HG03520 (cell line): ENCODE measurements at regions not wholly inside any gene's neighbourhood (a gene's known extent, or its start where the extent isn't known, plus 50 kb on each side); places are given as distances from the start of the nearest gene placed in this dataset.

Experiments used
- ATAC-seq: cut with Tn5 transposase; IDR thresholded peaks from one replicate; pipeline ENCODE4 v1.9.1; 2021; ENCODE audit warnings: mild to moderate bottlenecking, moderate library complexity; ENCODE audit not compliant: unreplicated experiment

- ATAC-seq, result no peak
Measured at GRCh38 chr5:161042443-161042842, 190.4 kb upstream of the ATP10B start.

GRCh38 chr5:161040818-161041217 lies 188.8 kb upstream of the ATP10B start:
- no peak for ATAC-seq

GRCh38 chr5:161036296-161036695 lies 184.3 kb upstream of the ATP10B start:
- ATAC-seq, result no peak

DNA sequence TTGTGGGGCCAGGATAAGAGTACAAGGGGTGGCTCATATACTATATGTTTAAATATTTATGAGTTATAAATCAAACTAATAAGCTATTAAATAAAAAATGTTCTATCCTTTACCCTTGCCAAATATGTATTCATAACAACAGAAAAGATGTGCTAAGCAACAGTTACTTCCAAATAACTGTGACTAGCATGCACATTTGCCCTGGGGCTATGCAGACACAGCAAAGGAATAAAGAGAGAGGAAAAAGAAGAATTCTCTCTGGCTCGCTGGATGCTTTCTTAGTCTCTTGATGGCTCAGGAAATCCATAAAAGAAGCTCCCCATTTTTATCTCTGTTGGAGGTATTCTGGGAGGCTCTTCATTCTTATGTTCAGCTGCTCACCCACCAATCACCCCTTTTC lies 182.4 kb upstream of the ATP10B start:
- no peak for ATAC-seq

GRCh38 chr5:161030229-161030628 lies 178.2 kb upstream of the ATP10B start:
- ATAC-seq, result no peak

DNA sequence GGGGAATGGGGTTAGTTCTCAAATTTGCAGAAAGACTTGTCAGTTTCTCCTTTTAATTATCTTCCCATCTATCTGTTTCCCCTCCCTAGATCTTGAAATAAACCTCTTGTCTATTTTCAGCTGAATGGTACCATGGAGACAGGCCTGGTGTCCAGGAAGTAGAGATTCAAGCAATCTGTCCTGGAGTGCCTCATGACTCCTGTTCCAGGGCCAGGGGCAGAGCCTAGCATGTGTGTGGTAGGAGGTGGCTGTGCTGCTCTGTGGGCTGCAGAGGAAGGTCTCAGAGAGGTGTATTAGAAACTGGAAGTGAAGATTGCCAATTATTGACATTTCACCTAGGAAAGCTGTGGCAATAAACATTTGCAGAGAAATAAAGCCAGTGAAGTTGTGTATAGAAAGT lies 175.8 kb upstream of the ATP10B start:
- ATAC-seq, result no peak

DNA sequence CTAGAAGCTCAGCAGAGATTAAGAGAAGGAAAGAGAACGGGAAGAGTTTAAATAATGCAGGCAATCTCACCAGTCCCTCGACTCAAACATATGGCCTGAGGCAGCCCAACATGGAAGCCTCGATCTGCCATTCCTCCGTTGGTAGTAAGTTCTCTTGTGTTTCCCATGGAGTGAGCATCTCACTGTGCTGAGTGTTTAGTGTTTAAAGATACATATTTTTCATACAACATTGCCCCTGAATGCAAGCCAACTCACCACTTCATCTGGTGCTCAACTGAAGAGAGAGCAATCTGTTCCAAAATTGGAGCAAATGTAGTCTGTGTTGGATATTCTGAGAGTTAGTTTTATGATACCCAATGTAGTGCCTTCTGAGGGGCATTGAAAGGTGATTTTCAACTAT lies 171.5 kb upstream of the ATP10B start:
- no peak for ATAC-seq

DNA sequence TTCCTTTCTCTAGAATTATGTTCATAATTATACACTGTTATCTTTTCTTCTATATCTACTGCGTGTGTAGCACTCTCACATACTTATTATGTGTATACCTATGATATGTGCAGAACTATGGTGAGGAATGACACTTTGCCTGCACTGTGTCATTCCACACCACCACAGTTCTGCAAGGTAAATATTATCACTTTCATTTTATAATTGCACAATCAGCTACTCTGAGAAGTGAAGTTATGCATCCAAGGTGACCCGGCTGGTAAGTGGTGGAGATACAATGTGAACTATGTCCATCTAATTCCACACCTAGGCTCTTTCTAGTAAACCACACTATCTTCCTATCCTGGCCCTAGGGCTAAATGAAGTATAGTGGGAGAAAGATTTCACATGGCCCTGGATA lies 170.1 kb upstream of the ATP10B start:
- ATAC-seq, result no peak

GRCh38 chr5:161009817-161010216 lies 157.8 kb upstream of the ATP10B start:
- ATAC-seq, result no peak

- ATAC-seq, result no peak
Measured at GRCh38 chr5:161009194-161009593, 157.2 kb upstream of the ATP10B start.

- no peak for ATAC-seq
Measured at GRCh38 chr5:161007879-161008278, 155.9 kb upstream of the ATP10B start.

DNA sequence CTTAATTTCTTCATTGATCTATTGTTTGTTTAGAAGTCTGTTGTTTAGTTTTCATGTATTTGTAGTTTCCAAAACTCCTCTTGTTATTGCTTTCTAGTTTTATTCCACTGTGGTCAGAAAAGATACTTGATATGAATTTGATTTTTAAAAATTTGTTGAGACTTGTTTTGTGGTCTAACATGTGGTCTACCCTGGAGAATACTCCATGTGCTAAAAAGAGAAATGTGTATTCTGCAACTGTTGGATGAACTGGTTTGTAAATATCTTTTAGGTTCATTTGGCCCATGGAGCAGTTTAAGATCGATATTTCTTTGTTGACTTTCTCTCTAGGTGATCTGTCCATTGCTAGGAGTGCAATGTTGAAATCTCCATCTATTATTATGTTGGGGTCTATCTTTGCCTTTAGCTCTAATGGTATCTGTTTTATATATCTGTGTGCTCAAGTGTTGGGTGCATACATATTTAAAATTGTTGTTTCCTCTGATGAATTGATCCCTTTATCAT lies 150.6 kb upstream of the ATP10B start:
- no peak for ATAC-seq

- peak; percentile 80 for ATAC-seq
Measured at GRCh38 chr5:161001604-161002003, 149.6 kb upstream of the ATP10B start.

DNA sequence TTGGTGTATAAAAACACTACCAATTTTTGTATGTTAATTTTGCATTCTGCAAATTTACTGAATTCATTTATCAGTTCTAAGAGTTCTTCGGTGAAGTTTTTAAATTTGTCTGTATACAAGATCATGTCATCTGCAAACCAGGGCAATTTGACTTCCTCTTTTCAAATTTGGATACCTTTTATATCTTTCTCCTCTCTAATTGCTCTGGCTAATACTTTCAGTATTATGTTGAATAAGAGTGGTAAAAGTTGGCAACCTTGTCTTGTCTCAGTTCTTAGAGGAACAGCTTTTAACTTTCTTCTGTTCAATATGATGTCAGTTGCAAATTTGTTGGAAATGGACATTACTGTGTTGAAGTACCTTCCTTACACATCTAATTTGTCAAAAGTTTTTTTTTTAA lies 149.1 kb upstream of the ATP10B start:
- ATAC-seq, result peak; percentile 75

GRCh38 chr5:160991205-160991604 lies 139.2 kb upstream of the ATP10B start:
- no peak for ATAC-seq

DNA sequence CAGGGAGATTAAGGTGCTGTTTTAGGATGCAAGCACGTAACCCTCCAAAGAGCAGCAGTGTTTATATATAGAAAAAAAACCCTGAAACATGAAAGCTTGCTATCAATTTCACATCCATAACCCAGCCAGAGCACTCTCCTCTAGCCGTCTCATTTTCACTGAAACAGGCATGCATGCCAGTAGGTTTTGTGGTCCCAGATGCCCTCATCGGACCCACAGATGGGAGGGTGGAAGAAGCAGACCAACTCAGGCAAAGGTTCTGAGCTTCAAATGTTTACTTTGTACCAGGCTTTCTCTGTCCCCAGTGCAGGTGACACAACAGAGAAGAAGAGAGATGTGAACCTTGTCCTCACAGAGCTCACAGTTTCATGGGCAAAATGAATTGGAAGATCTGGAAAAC lies 127.4 kb upstream of the ATP10B start:
- ATAC-seq, result no peak

DNA sequence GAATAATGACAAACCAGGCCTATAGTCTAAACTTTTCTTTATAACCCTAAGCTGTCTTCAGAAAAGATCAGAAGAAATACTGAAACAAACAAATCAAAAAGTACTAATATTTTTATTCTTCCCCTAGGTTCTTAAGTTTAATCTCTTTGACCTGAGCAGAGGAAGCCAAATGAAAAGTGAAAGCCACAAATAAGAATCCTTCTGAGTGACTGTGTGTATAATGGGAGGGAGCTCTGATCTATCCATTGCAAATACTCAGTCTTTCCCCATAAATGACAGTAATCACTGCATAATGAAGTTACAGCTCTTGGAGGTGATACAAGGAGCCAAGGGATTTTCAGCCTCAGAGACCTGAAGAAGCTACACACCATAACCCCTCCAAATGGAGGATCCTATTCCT lies 126.9 kb upstream of the ATP10B start:
- ATAC-seq, result no peak

- no peak for ATAC-seq
Measured at GRCh38 chr5:160976181-160976580, 124.2 kb upstream of the ATP10B start.

DNA sequence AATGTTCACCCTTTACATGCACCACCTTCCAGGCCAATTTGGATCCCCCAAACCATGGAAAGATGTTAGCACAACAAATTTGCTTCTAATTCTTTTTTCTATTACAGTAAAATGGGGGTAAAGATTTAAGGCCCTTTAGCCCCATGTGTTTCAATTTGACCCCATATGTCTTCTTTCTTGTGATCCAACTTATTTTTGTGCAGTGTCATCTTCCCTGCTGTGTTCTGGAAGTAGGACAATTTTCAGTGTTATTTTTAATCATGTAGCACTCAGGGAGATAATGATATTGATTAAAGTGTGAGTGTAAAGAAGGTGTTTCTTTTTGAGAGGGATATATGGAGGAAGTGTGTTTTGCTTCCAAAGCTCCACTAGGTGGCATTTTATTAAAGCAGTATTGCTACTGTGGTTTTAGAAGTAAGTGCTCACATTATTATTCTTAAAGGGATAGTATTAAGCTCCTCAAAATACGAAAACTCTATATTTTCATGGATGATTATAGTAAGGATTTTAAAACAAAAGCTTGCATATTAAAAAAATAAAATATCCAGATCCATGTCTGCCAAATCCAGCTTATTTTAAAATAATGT lies 118.7 kb upstream of the ATP10B start:
- ATAC-seq, result peak; percentile 69

DNA sequence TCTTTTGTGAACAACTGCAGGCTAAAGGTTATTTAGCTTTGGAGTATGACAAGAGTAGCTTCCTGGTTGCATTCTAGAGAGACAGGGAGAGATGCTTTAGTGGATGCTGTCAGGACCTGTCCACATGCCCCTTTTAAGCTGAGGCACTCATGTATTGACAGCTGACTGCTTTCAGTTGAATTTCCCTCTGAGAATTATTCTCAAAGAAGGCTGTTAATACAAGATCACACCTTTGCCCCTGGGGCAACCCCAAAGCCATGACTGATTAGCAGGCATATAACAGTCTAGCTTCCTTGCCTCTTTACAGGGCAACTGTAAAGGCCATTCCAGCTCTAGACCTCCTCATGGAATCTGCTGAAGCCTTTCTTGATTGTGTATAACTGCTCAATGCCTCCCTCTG lies 117.6 kb upstream of the ATP10B start:
- ATAC-seq, result no peak

GRCh38 chr5:160968480-160968879 lies 116.5 kb upstream of the ATP10B start:
- ATAC-seq, result no peak

- no peak for ATAC-seq
Measured at GRCh38 chr5:160966921-160967320, 114.9 kb upstream of the ATP10B start.

GRCh38 chr5:160961761-160962160 lies 109.8 kb upstream of the ATP10B start:
- no peak for ATAC-seq
